PFSK-1 (cell line): ENCODE measurements at regions not wholly inside any gene's neighbourhood (a gene's known extent, or its start where the extent isn't known, plus 50 kb on each side); places are given as distances from the start of the nearest gene placed in this dataset.

Source experiments
- FOXP2 ChIP-seq: optimal IDR thresholded peaks from 2 replicates; pipeline ENCODE3; 2011; ENCODE audit warnings: borderline replicate concordance, control low read depth, inconsistent platforms; ENCODE audit not compliant: insufficient read depth; ENCODE audit errors: extremely low read length, extremely low read depth
- POLR2AphosphoS5 ChIP-seq: IDR thresholded peaks from 2 replicates; pipeline ENCODE4 v1.6.1; 2012; ENCODE audit warnings: low read depth, mild to moderate bottlenecking, control low read depth, low read length, moderate library complexity
- REST ChIP-seq, 2 experiments: IDR thresholded peaks; 2 replicates each; pipeline versions ENCODE4 v1.6.1 to v1.8.0; 2011 to 2012; ENCODE audit warnings: low read depth in 2 of 2, low read length in 2 of 2, control low read depth in 1 of 2, inconsistent platforms in 1 of 2, mild to moderate bottlenecking in 1 of 2, moderate library complexity in 1 of 2; ENCODE audit not compliant: insufficient read depth in 1 of 2
- SIN3A ChIP-seq: IDR thresholded peaks from 2 replicates; pipeline ENCODE4 v1.6.1; 2012; ENCODE audit warnings: mild to moderate bottlenecking, low read length, moderate library complexity, borderline replicate concordance; ENCODE audit not compliant: insufficient read depth
- TAF1 ChIP-seq: IDR thresholded peaks from 2 replicates; pipeline ENCODE4 v1.6.1; 2012; ENCODE audit warnings: low read length, control low read depth, borderline replicate concordance; ENCODE audit not compliant: insufficient read depth

- TF ChIP-seq REST (IDR thresholded peaks at IDR 0.05; ENCODE audit: insufficient read depth in 1 of 2, low read depth in 2 of 2, low read length in 2 of 2) (no peak), SIN3A (no peak), TAF1 (no peak), POLR2AphosphoS5 (no peak), FOXP2 (no peak)
Measured at GRCh38 chr4:20532871-20533870, 167.1 kb upstream of the PACRGL start.
